NCI-H2107 treated with DMSO at 0.1 percent for 48 hours (cell line): ENCODE measurements at regions not wholly inside any gene's neighbourhood (a gene's known extent, or its start where the extent isn't known, plus 50 kb on each side); places are given as distances from the start of the nearest gene placed in this dataset.
A peak's percentile ranks its signal among the peaks of the same experiment; 100 is the strongest.

ENCODE experiments used
- DNase-seq: peaks from one replicate; lab custom pipeline; 2025; ENCODE audit not compliant: unreplicated experiment; lab: John Stamatoyannopoulos, UW

DNA sequence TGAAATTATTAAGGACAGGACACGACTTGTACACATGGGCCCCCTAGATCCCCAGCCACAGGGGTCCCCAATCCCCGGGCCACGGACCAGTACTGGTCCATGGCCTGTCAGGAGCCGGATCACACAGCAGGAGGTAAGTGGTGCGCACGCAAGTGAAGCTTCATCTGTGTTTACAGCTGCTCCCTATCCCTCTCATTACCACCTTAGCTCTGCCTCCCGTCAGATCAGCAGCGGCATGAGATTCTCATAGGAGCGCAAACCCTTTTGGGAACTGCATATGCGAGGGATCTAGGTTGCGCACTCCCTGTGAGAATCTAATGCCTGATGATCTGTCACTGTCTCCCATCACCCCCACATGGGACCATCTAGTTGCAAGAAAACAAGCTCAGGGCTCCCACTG lies 137.8 kb upstream of the ZFHX3 start:
- no peak for DNase-seq

GRCh38 chr16:73183611-73184092 lies 135.7 kb upstream of the ZFHX3 start:
- DNase-seq, result no peak

- peak; percentile 83 for DNase-seq
Observed at GRCh38 chr16:73179705-73180331, 131.9 kb upstream of the ZFHX3 start.

DNA sequence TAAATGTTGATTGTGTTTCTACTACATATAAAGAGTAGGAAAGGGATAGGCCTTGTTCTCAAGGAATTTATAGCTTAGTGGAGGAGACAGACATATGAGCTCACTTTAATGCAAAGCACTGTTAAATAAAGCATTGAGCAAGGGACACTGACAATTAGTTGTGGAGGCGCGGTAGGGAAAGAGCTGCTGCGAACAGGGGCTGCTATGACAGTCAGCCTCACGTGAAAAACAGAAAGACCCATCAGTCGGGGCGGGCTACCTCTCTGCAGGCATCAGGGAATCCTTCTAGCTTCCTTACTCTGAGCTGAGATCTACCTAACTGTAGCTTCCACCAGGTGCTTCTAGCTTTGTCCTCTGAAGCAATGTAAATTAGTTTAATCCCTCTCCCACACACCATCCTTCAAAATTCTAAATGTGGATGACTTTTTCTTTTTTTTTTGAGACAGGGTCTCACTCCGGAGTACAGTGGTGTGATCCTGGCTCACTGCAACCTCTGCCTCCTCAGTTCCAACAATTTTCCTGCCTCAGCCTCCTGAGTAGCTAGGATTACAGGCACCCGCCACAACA lies 129.9 kb upstream of the ZFHX3 start:
- no peak for DNase-seq

DNA sequence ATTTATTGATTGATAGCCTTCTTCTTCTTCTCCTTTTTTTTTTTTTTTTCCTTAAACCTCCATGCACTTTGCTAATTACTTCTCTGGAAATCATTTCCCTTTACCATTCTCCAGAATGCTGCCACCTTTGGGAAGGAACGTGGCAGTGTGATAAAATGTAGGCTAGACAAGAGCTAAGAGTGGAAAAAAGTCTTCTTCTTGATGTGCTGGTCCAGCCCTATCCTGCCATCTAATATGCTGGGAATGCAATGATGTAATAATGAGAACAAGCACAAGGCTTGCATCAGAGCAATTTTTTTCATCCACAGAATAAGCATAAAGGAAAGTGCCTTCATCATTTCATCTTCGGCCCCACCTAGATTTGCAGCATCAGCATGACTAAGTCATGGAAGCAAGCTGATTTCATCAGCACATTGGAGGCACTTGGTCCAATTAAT lies 128.7 kb upstream of the ZFHX3 start:
- no peak for DNase-seq

DNA sequence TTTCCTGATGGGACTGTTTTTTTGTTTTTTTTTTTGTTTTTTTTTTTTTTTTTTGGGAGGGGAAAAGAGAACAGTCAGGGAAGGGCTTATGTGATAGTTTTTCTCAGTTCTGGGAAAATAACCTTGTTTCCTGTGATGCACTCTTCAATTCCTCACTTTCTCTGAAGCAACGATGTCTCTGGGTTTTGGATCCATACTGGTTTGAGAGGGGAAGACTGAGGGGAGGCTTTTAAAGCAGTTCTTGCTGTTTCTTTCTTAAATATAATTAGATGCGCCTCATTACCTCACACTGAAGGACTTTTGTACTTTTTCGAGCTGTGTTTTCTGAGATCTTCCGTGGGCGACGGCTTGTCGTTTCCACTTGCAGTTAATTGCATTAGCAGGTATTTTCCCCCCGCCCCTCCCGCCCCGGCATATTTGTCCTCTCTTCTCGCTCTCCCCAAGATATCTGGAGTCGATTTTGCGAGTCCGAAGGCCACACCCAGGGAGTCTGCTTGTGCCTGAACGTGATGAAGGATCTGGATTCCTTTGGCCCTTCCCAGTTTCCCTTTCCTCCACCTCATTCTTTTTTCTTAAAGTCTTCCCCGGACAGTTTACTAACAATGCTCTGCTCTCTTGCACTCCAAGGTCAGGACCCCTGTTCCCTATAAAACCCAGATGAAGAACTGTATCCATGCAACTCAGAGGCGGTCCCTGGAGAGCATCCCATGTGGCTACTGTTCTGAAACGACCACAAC lies 125.2 kb upstream of the ZFHX3 start:
- DNase-seq, result no peak

GRCh38 chr16:73172241-73172972 lies 124.5 kb upstream of the ZFHX3 start:
- peak; percentile 56 for DNase-seq

- DNase-seq, result no peak
Observed at GRCh38 chr16:73171901-73172240, 123.9 kb upstream of the ZFHX3 start.

- DNase-seq, result no peak
Observed at GRCh38 chr16:73171380-73171779, 123.5 kb upstream of the ZFHX3 start.

GRCh38 chr16:73170612-73171038 lies 122.7 kb upstream of the ZFHX3 start:
- DNase-seq, result no peak

DNA sequence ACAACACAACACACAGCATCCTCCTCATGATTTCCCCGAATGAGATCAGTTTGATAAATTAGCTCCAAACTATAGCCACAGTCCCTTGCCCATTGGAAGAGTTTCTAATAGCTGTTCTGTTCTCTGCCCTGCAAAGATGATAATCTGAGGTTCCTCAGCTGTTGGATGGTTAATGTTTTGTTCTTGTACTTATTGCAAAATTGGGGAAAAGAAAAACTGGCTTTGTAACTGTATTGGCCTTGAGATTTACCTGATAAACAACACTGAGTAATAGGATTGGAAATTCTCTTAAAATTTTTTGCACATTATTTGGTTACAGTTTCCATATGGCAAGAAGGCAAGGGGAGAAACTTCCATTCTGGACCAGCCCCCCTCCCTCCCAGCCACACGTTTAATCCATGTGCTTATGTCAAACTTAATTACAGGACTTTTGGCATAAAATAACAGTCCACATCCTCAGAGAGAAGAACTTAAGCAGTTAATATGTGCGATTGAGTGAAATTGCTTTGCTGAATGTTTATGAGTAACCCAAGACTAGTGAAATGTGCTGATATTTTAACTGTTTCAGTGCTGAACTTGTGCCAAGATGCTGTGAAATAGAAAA lies 119.1 kb upstream of the ZFHX3 start:
- DNase-seq, result no peak

GRCh38 chr16:73166441-73166851 lies 118.5 kb upstream of the ZFHX3 start:
- no peak for DNase-seq

DNA sequence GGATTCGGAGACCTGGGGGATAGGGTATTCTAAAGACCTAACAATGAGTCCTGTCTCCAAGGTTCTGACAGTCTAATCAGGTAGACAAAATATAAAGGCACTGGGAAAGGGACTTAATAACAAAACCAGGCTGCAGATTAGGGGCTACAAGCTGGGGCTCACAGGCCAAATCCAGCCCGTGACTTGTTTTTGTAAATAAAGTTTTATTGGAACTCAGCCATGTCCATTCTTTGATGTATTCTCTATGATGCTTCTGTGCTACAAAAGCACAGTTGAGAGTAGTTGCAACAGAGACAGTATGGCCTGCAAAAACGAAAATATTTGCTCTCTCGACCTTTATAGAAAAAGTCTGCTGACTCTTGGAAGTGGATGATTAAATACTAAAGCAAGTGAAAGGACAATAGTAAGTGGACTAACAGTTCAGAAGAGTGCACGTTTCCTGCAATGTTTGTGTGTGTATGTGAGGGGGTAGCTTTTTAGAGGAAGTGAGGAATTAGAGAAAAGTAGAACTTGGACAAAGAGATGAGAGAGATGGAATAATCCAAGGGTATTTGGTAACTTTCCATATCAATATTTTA lies 115.4 kb upstream of the ZFHX3 start:
- DNase-seq, result no peak

GRCh38 chr16:73161977-73162376 lies 114.0 kb upstream of the ZFHX3 start:
- DNase-seq, result no peak

DNA sequence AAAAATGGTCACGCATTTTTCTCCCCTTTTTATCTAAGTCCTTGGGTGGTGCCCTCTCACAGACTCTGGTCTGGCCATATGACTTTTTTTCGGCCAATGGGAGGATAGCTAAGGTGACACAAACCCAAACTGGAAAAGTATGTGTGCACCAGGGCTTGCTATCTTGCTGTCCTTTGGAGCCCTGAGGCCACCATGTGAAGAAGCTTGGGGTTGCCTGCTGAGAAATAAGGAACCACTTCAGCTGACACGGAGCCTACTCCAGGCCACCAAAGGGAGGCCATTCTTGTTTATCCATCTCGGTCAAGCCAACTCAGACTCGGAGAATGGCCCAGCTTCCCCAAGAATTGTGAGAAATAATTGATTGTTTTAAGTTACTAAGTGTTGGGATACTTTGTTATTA lies 111.4 kb upstream of the ZFHX3 start:
- DNase-seq, result no peak

DNA sequence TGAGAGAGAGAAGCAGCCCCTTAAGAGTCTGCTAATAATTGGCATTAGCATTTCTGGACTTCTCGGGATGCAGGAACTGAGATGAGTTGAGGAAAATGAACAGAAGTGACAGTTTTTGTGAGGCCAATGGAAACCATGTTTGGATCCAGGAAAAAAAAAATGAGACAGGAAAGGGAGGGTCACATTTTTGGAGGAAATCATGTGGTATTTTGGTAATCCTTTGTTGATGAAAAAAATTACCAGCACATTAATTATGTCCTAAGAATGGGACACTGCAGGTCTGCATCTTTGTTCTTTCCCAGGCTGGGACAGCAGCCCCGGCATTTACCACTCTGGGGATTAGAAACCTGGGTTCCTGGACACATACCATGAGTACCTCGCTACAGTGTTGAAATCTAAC lies 109.9 kb upstream of the ZFHX3 start:
- no peak for DNase-seq

- no peak for DNase-seq
Observed at GRCh38 chr16:73154063-73154870, 106.3 kb upstream of the ZFHX3 start.

- DNase-seq, result no peak
Observed at GRCh38 chr16:73152386-73153125, 104.6 kb upstream of the ZFHX3 start.

GRCh38 chr16:73151941-73152340 lies 104.0 kb upstream of the ZFHX3 start:
- no peak for DNase-seq
